ENCODE measurements at regions not wholly inside any gene's neighbourhood (a gene's known extent, or its start where the extent isn't known, plus 50 kb on each side); places are given as distances from the start of the nearest gene placed in this dataset.
"Not testable (repeated sequence)": the region's sequence is repeated elsewhere in the genome, so short reads cannot be mapped to it uniquely, and the experiment has no call there.

- no peak for DNase-seq (ENCODE audit: low spot score)
Measured at GRCh38 chr18:34352385-34353163, 127.9 kb upstream of the NOL4 start.

GRCh38 chr18:34354351-34354750 lies 129.6 kb upstream of the NOL4 start:
- DNase-seq (ENCODE audit: low spot score): no peak

DNA sequence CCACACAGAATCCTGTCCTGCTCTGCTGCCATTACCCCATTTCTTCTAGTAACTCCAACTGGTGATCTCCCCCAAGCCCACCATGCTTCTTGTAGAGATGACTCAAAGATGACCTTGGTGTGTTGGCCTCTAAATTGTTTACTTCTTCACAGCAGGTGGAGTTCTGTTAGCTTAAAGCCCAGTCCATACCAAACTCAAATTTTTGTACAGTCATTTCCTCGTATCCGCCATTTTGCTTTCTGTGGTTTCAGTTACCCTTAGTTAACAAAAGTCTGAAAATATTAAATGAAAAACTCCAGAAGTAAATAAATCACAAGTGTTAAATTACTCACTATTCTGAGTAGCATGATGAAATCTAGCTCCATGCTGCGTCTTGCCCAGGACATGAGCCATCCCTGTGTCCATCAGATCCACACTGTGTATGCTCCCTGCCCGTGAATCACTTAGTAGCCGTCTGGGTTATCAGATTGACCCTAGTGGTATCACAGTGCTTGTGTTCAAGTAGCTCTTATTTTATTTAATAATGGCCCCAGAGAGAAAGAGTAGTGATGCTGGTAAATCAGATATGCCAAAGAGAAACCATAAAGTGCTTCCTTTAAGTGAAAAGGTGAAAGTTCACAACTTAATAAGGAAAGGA lies 133.3 kb upstream of the NOL4 start:
- no peak for DNase-seq (ENCODE audit: low spot score)

GRCh38 chr18:34358923-34359322 lies 134.2 kb upstream of the NOL4 start:
- no peak for DNase-seq (ENCODE audit: low spot score)

- DNase-seq (ENCODE audit: low spot score): no peak
Measured at GRCh38 chr18:34364699-34365098, 140.0 kb upstream of the NOL4 start.

DNA sequence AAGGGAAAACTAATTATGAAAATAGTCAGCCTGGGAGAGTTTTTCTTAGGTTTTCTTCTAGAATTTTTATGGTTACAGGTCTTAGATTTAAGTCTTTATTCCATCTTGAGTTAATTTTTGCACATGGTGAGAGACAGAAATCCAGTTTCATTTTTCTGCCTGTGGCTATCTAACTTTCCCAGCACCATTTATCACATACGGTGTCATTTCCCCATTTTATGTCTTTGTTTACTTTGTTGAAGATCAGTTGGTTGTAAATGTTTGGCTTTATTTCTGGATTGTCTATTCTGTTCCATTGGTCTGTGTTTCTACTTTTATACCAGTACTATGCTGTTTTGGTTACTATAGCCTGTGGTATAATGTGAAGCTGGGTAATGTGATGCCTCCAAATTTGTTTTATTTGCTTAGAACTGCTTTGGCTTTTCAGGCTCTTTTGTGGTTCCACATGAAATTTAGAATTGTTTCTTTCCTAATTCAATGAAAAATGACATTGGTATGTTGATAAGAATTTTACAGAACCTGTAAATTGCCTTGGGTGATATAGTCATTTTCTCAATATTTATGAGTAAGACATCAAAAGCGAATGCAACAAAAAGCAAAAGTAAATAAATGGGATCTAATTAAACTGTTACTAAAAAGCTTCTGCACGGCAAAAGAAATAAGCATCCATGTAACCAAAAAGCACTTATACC lies 146.1 kb upstream of the NOL4 start:
- DNase-seq (ENCODE audit: low spot score): no peak

- DNase-seq (ENCODE audit: low spot score): no peak
Measured at GRCh38 chr18:34380326-34380725, 155.6 kb upstream of the NOL4 start.

GRCh38 chr18:34385311-34385710 lies 160.6 kb upstream of the NOL4 start:
- DNase-seq (ENCODE audit: low spot score): no peak

GRCh38 chr18:34386803-34387202 lies 162.1 kb upstream of the NOL4 start:
- no peak for DNase-seq (ENCODE audit: low spot score)

- no peak for DNase-seq (ENCODE audit: low spot score)
Measured at GRCh38 chr18:34397286-34397896, 172.7 kb upstream of the NOL4 start.

- DNase-seq (ENCODE audit: low spot score): no peak
Measured at GRCh38 chr18:34399892-34400291, 175.2 kb upstream of the NOL4 start.

DNA sequence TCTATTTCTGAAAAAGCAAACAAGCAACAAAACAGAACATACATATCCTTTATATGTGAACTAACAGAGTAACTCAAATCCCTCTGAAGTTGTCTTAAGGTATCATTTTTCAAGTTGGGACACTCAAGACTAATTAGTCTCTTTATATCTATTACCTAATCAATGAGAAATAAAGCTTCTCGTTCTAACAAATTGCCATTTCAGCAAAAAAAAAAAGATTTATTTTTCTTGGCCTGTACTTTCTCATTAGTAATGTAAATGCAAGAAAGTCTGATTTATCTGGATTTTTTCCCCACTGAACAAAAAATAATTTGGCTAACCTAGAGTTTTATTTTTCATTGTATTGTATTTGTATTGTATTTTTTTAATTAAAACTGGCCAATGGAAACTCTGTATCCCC lies 176.1 kb upstream of the NOL4 start:
- DNase-seq (ENCODE audit: low spot score): no peak

DNA sequence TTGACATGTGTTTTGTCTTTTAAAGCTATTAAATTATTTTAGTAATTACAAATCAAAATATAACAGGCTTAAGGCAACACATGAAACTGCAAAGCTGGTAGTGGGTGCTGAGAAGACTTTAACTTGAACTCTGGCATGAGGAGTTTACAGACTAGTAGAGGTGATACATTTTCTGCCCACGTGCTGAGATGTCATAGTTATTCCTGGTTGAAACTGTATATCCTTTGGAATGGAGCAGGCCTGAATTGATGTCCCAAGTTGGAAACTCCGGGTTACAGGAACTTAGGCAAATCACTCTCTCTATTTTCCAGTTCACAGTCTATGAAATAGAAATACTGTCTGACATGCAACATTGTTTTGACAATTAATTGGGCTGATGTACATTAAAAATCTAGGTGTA lies 177.1 kb upstream of the NOL4 start:
- no peak for DNase-seq (ENCODE audit: low spot score)

DNA sequence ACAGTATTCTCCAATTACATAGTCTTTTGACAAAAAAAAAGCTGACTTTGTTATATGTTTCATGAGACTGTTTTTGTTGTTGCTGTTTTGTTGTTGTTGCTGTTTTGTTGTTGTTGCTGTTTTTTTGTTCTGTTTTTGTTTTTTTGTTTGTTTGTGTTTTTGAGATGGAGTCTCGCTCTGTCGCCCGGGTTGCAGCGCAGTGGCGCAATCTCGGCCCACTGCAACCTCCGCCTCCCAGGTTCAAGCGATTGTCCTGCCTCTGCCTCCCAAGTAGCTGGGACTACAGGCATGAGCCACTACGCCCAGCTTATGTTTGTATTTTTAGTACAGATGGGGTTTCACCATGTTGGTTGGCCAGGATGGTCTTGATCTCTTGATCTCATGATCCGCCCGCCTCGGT lies 182.8 kb upstream of the NOL4 start:
- not testable (repeated sequence) for DNase-seq (ENCODE audit: low spot score)

- DNase-seq (ENCODE audit: low spot score): no peak
Measured at GRCh38 chr18:34411952-34412351, 187.2 kb upstream of the NOL4 start.

- DNase-seq (ENCODE audit: low spot score): no peak
Measured at GRCh38 chr18:34431042-34431441, 206.3 kb upstream of the NOL4 start.

DNA sequence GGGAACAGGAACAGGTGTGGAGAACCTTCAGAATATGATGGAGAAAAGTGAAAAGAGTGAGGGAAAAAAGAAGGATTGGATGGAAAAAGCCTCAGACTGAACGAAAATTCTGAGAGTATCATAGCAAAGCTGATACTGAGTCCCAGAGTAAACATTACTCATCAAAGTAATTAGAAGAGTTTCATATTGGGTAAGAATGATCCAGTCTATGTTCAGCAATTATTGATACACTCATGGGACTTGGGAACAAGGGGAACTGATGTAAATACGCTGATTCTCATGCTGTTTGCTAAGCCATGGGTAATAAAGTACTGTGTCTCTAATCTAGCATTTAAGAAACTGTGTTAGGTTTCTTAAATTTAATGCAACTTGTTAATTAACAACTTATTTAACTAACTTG lies 219.9 kb upstream of the NOL4 start:
- DNase-seq (ENCODE audit: low spot score): no peak

GRCh38 chr18:34448662-34449061 lies 223.9 kb upstream of the NOL4 start:
- DNase-seq (ENCODE audit: low spot score): no peak

- no peak for DNase-seq (ENCODE audit: low spot score)
Measured at GRCh38 chr18:34457761-34458160, 233.0 kb upstream of the NOL4 start.

GRCh38 chr18:34458410-34458977 lies 233.8 kb upstream of the NOL4 start:
- no peak for DNase-seq (ENCODE audit: low spot score)

DNA sequence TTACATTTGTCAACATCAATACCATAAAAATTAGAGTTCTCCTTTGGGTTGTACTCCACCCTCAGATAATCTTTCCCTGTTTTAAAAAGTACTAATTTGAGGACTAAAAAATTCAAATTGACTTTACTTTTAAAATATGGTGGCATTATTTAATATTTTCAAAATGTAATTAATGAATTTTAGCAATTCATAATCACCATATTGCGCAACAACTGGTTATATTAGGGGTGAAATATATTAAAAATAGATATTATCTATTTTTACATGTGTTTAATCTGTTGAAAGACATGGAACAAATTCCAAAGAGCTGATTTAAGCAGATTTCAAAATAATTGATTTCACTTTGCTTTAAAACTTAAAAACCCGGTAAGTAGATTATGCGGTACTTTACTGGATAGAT lies 236.6 kb upstream of the NOL4 start:
- no peak for DNase-seq (ENCODE audit: low spot score)

GRCh38 chr18:34467058-34467457 lies 242.3 kb upstream of the NOL4 start:
- no peak for DNase-seq (ENCODE audit: low spot score)
